ENCODE measurements at regions not wholly inside any gene's neighbourhood (a gene's known extent, or its start where the extent isn't known, plus 50 kb on each side); places are given as distances from the start of the nearest gene placed in this dataset.

- TF ChIP-seq, protein P1, sequence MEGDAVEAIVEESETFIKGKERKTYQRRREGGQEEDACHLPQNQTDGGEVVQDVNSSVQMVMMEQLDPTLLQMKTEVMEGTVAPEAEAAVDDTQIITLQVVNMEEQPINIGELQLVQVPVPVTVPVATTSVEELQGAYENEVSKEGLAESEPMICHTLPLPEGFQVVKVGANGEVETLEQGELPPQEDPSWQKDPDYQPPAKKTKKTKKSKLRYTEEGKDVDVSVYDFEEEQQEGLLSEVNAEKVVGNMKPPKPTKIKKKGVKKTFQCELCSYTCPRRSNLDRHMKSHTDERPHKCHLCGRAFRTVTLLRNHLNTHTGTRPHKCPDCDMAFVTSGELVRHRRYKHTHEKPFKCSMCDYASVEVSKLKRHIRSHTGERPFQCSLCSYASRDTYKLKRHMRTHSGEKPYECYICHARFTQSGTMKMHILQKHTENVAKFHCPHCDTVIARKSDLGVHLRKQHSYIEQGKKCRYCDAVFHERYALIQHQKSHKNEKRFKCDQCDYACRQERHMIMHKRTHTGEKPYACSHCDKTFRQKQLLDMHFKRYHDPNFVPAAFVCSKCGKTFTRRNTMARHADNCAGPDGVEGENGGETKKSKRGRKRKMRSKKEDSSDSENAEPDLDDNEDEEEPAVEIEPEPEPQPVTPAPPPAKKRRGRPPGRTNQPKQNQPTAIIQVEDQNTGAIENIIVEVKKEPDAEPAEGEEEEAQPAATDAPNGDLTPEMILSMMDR (IDR thresholded peaks at IDR 0.05; ENCODE audit: insufficient read depth, low read depth, low read length): no peak
- TF ChIP-seq EZH2 (IDR thresholded peaks at IDR 0.05; ENCODE audit: insufficient read depth, low read length): no peak
These were observed 251.3 kb downstream of the HS3ST3A1 start for GRCh38 chr17:13350466-13350865.

Data from astrocyte (in vitro differentiated cells and primary cell).